ENCODE measurements at regions not wholly inside any gene's neighbourhood (a gene's known extent, or its start where the extent isn't known, plus 50 kb on each side); places are given as distances from the start of the nearest gene placed in this dataset.

DNA sequence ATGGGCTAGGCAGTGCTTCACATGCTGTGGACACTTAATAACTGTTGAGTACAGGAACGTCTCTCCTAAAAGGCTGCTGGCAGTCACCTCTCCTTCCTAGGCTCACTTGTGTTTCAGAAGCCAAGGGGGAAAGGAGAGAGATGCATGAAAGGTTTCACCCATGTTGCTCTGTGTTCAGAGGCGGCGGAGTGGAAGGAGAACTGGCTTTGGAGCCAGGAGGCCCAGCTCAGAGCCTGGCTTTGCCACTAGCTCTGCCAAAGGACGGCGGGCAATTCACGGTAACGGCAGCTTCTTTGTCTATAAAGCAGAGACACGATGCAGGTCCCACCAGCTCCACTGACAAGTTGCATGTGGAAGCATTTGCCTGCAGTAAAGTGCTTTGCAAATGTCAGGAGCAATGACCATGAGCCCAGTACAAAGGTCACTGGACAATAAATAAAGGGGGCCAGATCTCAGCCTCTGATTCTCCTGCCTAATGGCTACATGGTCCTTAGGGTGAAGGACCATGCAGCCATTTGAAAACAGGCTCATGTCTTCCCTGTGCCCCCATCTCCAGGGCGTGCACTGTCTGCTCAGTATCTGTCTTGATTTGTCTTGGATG is 171.7 kb upstream of the TLE3 start:
- ATAC-seq, result no peak
- H3K4me1 Mint-ChIP-seq, result peaks cover 80% of the 10 kb centered on the region
- peaks cover 18% of the 10 kb centered on the region for H3K27me3 Mint-ChIP-seq
- H3K4me3 Mint-ChIP-seq, result no peak overlapping the region
- no peak overlapping the region for H3K27ac Mint-ChIP-seq
- no peaks in the 10 kb centered on the region for H3K36me3 Mint-ChIP-seq (ENCODE audit: low read depth)
- DNase-seq, result no peak
- no peaks in the 10 kb centered on the region for H3K9me3 Mint-ChIP-seq

DNA sequence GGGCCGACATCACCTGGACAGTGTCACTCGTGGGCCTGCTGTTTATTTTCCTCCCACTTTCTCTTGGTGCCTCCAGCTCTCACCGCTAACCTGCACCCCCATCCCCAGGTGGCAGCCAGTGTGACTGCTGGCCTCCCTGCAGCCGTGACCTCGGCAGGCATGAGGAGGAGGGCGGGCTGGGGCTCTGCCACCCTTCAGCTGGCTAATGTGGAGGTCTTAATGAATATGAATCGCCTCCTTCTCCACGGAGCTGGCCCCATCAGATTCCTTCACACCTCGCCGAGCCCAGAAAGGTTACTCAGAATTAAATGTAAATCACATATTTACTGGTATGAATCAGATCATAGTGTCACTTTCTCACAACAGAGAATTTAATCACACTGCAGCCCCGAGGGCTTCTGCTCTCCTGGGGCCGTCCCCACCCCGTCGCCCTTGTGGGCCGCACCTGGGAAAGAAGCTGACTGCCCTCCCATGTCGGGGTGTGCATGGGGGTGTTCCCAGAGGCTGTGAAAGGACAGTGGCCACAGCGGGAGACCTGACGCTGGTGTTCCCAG is 171.1 kb upstream of the TLE3 start:
- Mint-ChIP-seq H3K4me1 (peaks cover 81% of the 10 kb centered on the region), H3K4me3 (no peak overlapping the region), H3K9me3 (no peaks in the 10 kb centered on the region), H3K36me3 (ENCODE audit: low read depth) (no peaks in the 10 kb centered on the region), H3K27me3 (peaks cover 18% of the 10 kb centered on the region), H3K27ac (no peak overlapping the region)
- ATAC-seq (peak; percentile 56), DNase-seq (peak; percentile 31)

DNA sequence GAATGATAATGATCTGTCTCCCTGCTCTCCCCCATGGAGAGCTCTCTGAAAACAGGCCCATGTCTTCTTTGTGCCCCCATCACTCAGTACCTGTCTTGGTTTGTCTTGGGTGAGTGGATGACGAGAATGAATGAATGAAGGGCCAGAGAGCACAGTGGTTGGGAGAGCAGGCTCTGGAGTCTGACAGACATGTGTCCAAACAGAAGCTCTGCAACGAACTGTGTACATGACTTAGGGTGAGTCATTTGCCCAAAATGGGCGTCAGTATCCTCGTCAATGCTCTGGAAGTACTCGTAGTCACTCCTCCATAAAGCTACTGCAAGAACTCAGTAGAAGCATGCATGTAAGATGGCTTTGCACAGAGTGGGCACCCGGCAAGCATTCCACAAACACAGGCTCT is 170.2 kb upstream of the TLE3 start:
- Mint-ChIP-seq H3K27ac (no peak overlapping the region), H3K27me3 (peaks cover 18% of the 10 kb centered on the region)

DNA sequence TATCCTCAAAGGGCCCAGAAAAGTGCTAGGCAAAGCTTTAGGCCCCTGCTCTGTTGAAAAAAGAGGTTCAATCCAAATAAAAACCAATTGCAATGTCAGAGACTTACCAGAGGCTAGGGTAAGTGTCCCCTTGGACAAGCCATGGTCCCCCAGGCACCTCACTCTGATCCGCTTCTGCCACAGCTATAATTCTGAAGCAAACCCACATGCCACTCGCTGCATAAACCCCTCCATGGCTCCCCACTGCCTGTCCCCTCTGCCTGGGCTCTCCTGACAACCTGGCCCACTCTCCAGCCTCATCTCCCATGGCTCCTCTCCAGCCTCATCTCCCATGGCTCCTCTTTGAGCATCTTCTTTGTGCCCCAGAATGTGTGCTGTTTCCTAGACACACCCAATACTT is 169.6 kb upstream of the TLE3 start:
- no peaks in the 10 kb centered on the region for H3K36me3 Mint-ChIP-seq (ENCODE audit: low read depth)
- no peak overlapping the region for H3K27ac Mint-ChIP-seq
- H3K4me3 Mint-ChIP-seq, result no peak overlapping the region
- peaks cover 18% of the 10 kb centered on the region for H3K27me3 Mint-ChIP-seq
- no peaks in the 10 kb centered on the region for H3K9me3 Mint-ChIP-seq
- DNase-seq, result no peak
- peaks cover 76% of the 10 kb centered on the region for H3K4me1 Mint-ChIP-seq
- ATAC-seq, result no peak

More for the DNA sequence above, 170.2 kb upstream of the TLE3 start:
- H3K4me1 Mint-ChIP-seq, result peaks cover 80% of the 10 kb centered on the region
- H3K36me3 Mint-ChIP-seq (ENCODE audit: low read depth), result no peaks in the 10 kb centered on the region
- no peak for DNase-seq
- H3K9me3 Mint-ChIP-seq, result no peaks in the 10 kb centered on the region
- no peak for ATAC-seq
- H3K4me3 Mint-ChIP-seq, result no peak overlapping the region

DNA sequence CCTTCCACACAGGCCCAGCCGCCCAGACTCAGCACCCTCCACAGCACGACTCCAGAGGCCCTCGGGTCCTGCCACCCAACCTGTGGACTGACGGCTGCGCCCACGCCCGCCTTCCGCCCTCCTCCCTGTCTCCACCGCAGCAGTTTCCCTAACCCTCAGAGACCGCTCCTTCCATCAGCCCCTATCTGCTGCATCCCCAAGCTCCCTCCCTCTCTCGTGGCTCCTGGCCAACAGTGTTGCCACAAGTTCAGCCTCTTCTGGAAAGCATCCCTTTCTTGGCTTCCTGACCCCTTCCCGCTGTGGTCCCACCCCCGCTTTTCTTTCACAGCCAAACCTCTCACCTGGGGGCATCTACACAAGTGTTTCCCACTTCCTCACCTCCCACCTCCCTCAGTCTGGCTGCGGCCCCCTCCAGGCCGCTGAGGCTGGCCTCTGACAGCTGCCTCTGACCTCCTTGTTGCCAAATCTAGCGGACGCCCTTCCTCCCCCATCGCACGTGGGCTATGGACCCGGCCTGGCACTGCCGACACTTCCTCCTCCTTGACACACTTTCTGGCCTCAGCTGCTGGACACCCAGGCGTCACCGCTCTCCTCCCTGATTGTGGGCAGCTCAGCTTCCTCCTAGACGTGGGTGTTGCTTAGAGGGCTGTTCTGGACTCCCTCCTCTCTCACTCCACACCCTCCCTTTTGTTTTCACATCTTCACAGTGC is 168.8 kb upstream of the TLE3 start:
- DNase-seq (no peak), ATAC-seq (peak; percentile 10)
- Mint-ChIP-seq H3K27me3 (peaks cover 21% of the 10 kb centered on the region), H3K4me3 (peak overlapping the region; percentile 12), H3K36me3 (ENCODE audit: low read depth) (no peaks in the 10 kb centered on the region), H3K27ac (peak overlapping the region; percentile 30), H3K9me3 (no peaks in the 10 kb centered on the region), H3K4me1 (peaks cover 76% of the 10 kb centered on the region)

DNA sequence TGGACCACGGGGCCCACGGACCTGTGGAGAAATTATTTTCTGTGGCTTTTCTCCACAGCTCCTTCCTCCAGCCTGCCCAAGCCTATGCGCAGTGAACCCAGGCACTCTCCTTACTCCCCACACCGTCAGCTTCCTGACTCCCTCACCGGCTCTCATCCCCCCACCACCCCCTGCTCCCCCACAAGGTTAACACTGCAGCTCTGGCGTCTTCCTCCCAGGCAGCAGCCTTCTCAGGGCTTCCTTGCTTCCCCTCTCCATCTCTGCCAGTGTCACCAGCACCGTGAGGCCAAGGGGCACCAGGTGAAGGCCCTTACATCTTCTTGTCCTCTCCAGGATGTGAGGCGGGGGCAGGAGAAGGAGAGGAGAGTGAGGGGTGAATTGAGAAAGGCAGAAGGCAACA is 168.3 kb upstream of the TLE3 start:
- peak overlapping the region; percentile 31 for H3K27ac Mint-ChIP-seq
- ATAC-seq, result no peak

GRCh38 chr15:70265466-70265978 is 167.8 kb upstream of the TLE3 start:
- peak overlapping the region; percentile 31 for H3K27ac Mint-ChIP-seq
- H3K27me3 Mint-ChIP-seq, result peaks cover 23% of the 10 kb centered on the region
- H3K36me3 Mint-ChIP-seq (ENCODE audit: low read depth), result no peaks in the 10 kb centered on the region
- no peaks in the 10 kb centered on the region for H3K9me3 Mint-ChIP-seq
- H3K4me1 Mint-ChIP-seq, result peaks cover 72% of the 10 kb centered on the region
- ATAC-seq, result no peak
- no peak overlapping the region for H3K4me3 Mint-ChIP-seq
- DNase-seq, result no peak

More for the DNA sequence above, 168.3 kb upstream of the TLE3 start:
- Mint-ChIP-seq H3K4me1 (peaks cover 73% of the 10 kb centered on the region), H3K9me3 (no peaks in the 10 kb centered on the region), H3K4me3 (no peak overlapping the region), H3K27me3 (peaks cover 24% of the 10 kb centered on the region), H3K36me3 (ENCODE audit: low read depth) (no peaks in the 10 kb centered on the region)
- no peak for DNase-seq

GRCh38 chr15:70264738-70265465 is 167.2 kb upstream of the TLE3 start:
- Mint-ChIP-seq H3K27me3 (peaks cover 27% of the 10 kb centered on the region), H3K4me1 (peaks cover 76% of the 10 kb centered on the region)
- no peak for ATAC-seq

GRCh38 chr15:70264014-70264582 is 166.4 kb upstream of the TLE3 start:
- H3K9me3 Mint-ChIP-seq, result no peaks in the 10 kb centered on the region
- DNase-seq, result no peak
- peaks cover 81% of the 10 kb centered on the region for H3K4me1 Mint-ChIP-seq
- ATAC-seq, result no peak
- H3K27ac Mint-ChIP-seq, result no peak overlapping the region
- no peaks in the 10 kb centered on the region for H3K36me3 Mint-ChIP-seq (ENCODE audit: low read depth)
- peaks cover 27% of the 10 kb centered on the region for H3K27me3 Mint-ChIP-seq
- H3K4me3 Mint-ChIP-seq, result peak overlapping the region; percentile 24

More at GRCh38 chr15:70264738-70265465, 167.2 kb upstream of the TLE3 start:
- Mint-ChIP-seq H3K27ac (no peak overlapping the region), H3K9me3 (no peaks in the 10 kb centered on the region), H3K36me3 (ENCODE audit: low read depth) (no peaks in the 10 kb centered on the region), H3K4me3 (no peak overlapping the region)
- DNase-seq, result no peak

GRCh38 chr15:70262591-70263274 is 165.0 kb upstream of the TLE3 start:
- no peaks in the 10 kb centered on the region for H3K9me3 Mint-ChIP-seq
- DNase-seq (no peak), ATAC-seq (no peak)
- peaks cover 25% of the 10 kb centered on the region for H3K27me3 Mint-ChIP-seq
- no peak overlapping the region for H3K27ac Mint-ChIP-seq
- H3K4me3 Mint-ChIP-seq, result no peak overlapping the region
- peaks cover 82% of the 10 kb centered on the region for H3K4me1 Mint-ChIP-seq
- H3K36me3 Mint-ChIP-seq (ENCODE audit: low read depth), result no peaks in the 10 kb centered on the region

GRCh38 chr15:70262171-70262570 is 164.5 kb upstream of the TLE3 start:
- ATAC-seq, result no peak
- peaks cover 83% of the 10 kb centered on the region for H3K4me1 Mint-ChIP-seq
- peaks cover 21% of the 10 kb centered on the region for H3K27me3 Mint-ChIP-seq

DNA sequence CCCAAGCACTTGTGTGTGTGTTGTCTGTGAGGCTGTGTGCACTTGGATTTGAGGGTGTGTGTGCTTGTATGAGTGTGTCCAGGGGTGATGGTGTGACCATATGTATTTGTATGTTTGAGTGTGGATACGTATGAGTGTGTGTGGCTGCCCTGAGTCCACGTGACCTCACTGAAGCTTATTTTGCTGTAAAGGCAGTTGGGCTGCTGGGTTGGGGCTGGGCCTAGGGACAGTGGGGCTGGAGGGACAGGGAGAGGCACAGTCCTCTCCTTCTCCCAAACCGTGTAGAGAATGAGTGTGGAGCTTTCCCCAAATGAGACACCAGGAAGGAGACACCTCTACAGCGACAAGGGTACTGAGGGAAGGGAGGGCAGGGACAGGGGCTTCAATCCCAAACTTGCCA is 163.4 kb upstream of the TLE3 start:
- no peaks in the 10 kb centered on the region for H3K36me3 Mint-ChIP-seq (ENCODE audit: low read depth)
- H3K4me1 Mint-ChIP-seq, result peaks cover 77% of the 10 kb centered on the region
- ATAC-seq (no peak), DNase-seq (no peak)
- no peaks in the 10 kb centered on the region for H3K9me3 Mint-ChIP-seq
- no peak overlapping the region for H3K4me3 Mint-ChIP-seq
- H3K27ac Mint-ChIP-seq, result no peak overlapping the region
- peaks cover 19% of the 10 kb centered on the region for H3K27me3 Mint-ChIP-seq

More at GRCh38 chr15:70262171-70262570, 164.5 kb upstream of the TLE3 start:
- Mint-ChIP-seq H3K4me3 (no peak overlapping the region), H3K27ac (no peak overlapping the region), H3K36me3 (ENCODE audit: low read depth) (no peaks in the 10 kb centered on the region), H3K9me3 (no peaks in the 10 kb centered on the region)
- DNase-seq, result no peak

DNA sequence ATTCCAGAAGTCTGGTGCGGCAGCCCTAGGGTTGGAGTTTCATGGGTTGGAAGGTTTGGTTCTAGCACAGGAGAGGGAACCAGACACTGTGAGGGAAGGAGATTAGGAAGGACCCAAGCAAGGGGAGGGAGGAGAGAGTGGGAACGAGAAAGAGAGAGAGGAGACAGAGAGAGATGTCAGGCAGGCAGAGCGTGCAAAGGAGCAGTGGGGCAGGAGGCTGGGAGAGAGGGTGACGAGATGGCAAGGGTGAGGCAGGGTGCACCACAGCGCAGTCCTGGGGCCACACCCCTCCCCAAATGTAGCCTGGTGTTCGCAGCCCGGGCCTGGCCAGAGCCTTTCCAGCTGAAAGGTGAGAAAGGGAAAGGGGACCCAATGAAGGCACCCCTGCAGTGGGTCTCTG is 162.9 kb upstream of the TLE3 start:
- Mint-ChIP-seq H3K36me3 (ENCODE audit: low read depth) (no peaks in the 10 kb centered on the region), H3K4me3 (no peak overlapping the region), H3K9me3 (no peaks in the 10 kb centered on the region), H3K27ac (peak overlapping the region; percentile 46), H3K27me3 (peaks cover 22% of the 10 kb centered on the region), H3K4me1 (peaks cover 74% of the 10 kb centered on the region)
- DNase-seq (no peak), ATAC-seq (no peak)

Measured in activated naive CD8-positive, alpha-beta T cell treated with anti-CD3 and anti-CD28 coated beads, Interleukin-2, amount 50 U/mL, for 24 hours (primary cell).